22Rv1 (cell line): ENCODE measurements at regions not wholly inside any gene's neighbourhood (a gene's known extent, or its start where the extent isn't known, plus 50 kb on each side); places are given as distances from the start of the nearest gene placed in this dataset.

Experiments
- CTCF ChIP-seq: fragments of 450-650 bp; IDR thresholded peaks from 2 replicates; pipeline ENCODE4 v1.5.1; 2017; ENCODE audit warnings: mild to moderate bottlenecking
- ZFX ChIP-seq: fragments of 450-650 bp; IDR thresholded peaks from 2 replicates; pipeline ENCODE4 v1.6.1; 2017; ENCODE audit warnings: antibody characterized with exemption, borderline replicate concordance

- TF ChIP-seq CTCF (no peak), ZFX (no peak)
Observed at GRCh38 chr14:44820230-44820964, 141.3 kb downstream of the KLHL28 start.
